ENCODE measurements at regions not wholly inside any gene's neighbourhood (a gene's known extent, or its start where the extent isn't known, plus 50 kb on each side); places are given as distances from the start of the nearest gene placed in this dataset.
A peak's percentile ranks its signal among the peaks of the same experiment; 100 is the strongest.

- ChIA-PET CTCF (no interaction called here), POLR2A (no interaction called here)
- H3K9me3 Mint-ChIP-seq: peaks cover 9% of the 10 kb centered on the region
- ATAC-seq (no peak), DNase-seq (ENCODE audit: low spot score) (no peak)
- H3K36me3 Mint-ChIP-seq: peaks cover 7% of the 10 kb centered on the region; the same call in 1 of the 2 replicates
- H3K27ac Mint-ChIP-seq: 0 out of 2 replicates have a peak overlapping the region, but pooled peaks have one; percentile 32
- TF ChIP-seq SMAD4 (CRISPR knock-in tag; IDR thresholded peaks at IDR 0.05) (no peak), ZNF317 (CRISPR knock-in tag; IDR thresholded peaks at IDR 0.05; ENCODE audit: borderline replicate concordance, low read depth) (peak; percentile 59; the same call in 1 of the 2 replicates), MXD4 (CRISPR knock-in tag; IDR thresholded peaks at IDR 0.05; ENCODE audit: borderline replicate concordance) (no peak), OVOL2 (CRISPR knock-in tag; IDR thresholded peaks at IDR 0.05; ENCODE audit: borderline replicate concordance) (no peak)
- H3K4me1 Mint-ChIP-seq: peaks cover 52% of the 10 kb centered on the region
- no peaks in the 10 kb centered on the region for H3K27me3 Mint-ChIP-seq (ENCODE audit: low read depth)
- H3K4me3 Mint-ChIP-seq: no peak overlapping the region
Observed at GRCh38 chr2:234884591-234884990, 67.2 kb upstream of the SH3BP4 start.

GRCh38 chr2:234881413-234882241 is 70.2 kb upstream of the SH3BP4 start:
- Mint-ChIP-seq H3K9me3 (peaks cover 22% of the 10 kb centered on the region), H3K4me1 (peaks cover 38% of the 10 kb centered on the region), H3K4me3 (no peak overlapping the region), H3K27me3 (ENCODE audit: low read depth) (no peaks in the 10 kb centered on the region; the same call in 1 of the 2 replicates), H3K27ac (peak overlapping the region; percentile 27; the same call in 1 of the 2 replicates), H3K36me3 (peaks cover 13% of the 10 kb centered on the region)
- ChIA-PET POLR2A (interaction anchor here (0.5 kb wide), 1 partner anchor 1538 kb away, joined by 3 read pairs; no protein-coding TSS in a partner anchor), CTCF (interaction anchor here (0.6 to 1.7 kb wide), 28 partner anchors 15 to 333 kb away, joined by 3 to 10 read pairs (median 4); partner anchors contain the start of gene SH3BP4)
- TF ChIP-seq RELA (CRISPR knock-in tag; IDR thresholded peaks at IDR 0.05; ENCODE audit: borderline replicate concordance) (no peak), MAX (CRISPR knock-in tag; IDR thresholded peaks at IDR 0.05) (peak; percentile 32; the same call in 1 of the 2 replicates), CTCF (IDR thresholded peaks at IDR 0.05) (peak; percentile 83), USF2 (CRISPR knock-in tag; IDR thresholded peaks at IDR 0.05) (peak; percentile 93), USF1 (CRISPR knock-in tag; IDR thresholded peaks at IDR 0.05) (peak; percentile 92), TCF7 (CRISPR knock-in tag; IDR thresholded peaks at IDR 0.05; ENCODE audit: low read depth) (no peak), NFYB (CRISPR knock-in tag; conservative IDR thresholded peaks at IDR 0.05; ENCODE audit: low read depth) (peak; percentile 66), ZNF532 (CRISPR knock-in tag; IDR thresholded peaks at IDR 0.05; ENCODE audit: borderline replicate concordance) (peak; percentile 77; the same call in 1 of the 2 replicates), HMGXB4 (CRISPR knock-in tag; IDR thresholded peaks at IDR 0.05) (peak; percentile 22; the same call in 1 of the 2 replicates), ETV6 (CRISPR knock-in tag; IDR thresholded peaks at IDR 0.05) (no peak), GABPB1 (CRISPR knock-in tag; IDR thresholded peaks at IDR 0.05) (peak; percentile 61; the same call in 1 of the 2 replicates)
- ATAC-seq (peak; percentile 93), DNase-seq (ENCODE audit: low spot score) (peak; percentile 89)

Data from WTC11 (cell line).